Ovary (tissue), 7 donors: ENCODE measurements at regions not wholly inside any gene's neighbourhood (a gene's known extent, or its start where the extent isn't known, plus 50 kb on each side); places are given as distances from the start of the nearest gene placed in this dataset.
A peak's percentile ranks its signal among the peaks of the same experiment; 100 is the strongest.

Source experiments
- DNase-seq, 5 donors: peaks; one replicate each; pipeline ENCODE4 v3.0.0-alpha.2; 2019 to 2020
- H3K27ac ChIP-seq, 2 donors: fragments of 200-600 bp; one replicate each; pipeline versions ENCODE4 v1.5.1 to v1.8.0; 2019 to 2022
- H3K27me3 ChIP-seq: fragments of 200-600 bp; one replicate; pipeline ENCODE4 v1.8.0; 2022
- H3K36me3 ChIP-seq: fragments of 200-600 bp; sonication (generic); one replicate; pipeline ENCODE4 v1.5.1; 2019
- H3K4me1 ChIP-seq: one replicate; pipeline ENCODE4 v1.8.1; 2013; ENCODE audit warnings: mild to moderate bottlenecking, moderate library complexity; ENCODE audit not compliant: insufficient read depth
- H3K4me3 ChIP-seq: fragments of 200-600 bp; sonication (generic); one replicate; pipeline ENCODE4 v1.5.1; 2017
- H3K9me3 ChIP-seq, 2 donors: fragments of 200-600 bp in 1 of 2; sonication (generic) in 1 of 2; one replicate each; pipeline versions ENCODE4 v1.5.1 to v1.8.1; 2013 to 2019; ENCODE audit warnings: mild to moderate bottlenecking in 1 of 2, moderate library complexity in 1 of 2
- CTCF ChIP-seq, 3 donors: fragments of 450-650 bp in 2 of 3; fragments of 200-600 bp in 1 of 3; IDR thresholded peaks; one replicate each; pipeline versions ENCODE4 v1.5.1 to v1.8.0; 2016 to 2022; ENCODE audit warnings: antibody characterized with exemption in 3 of 3, mild to moderate bottlenecking in 1 of 3
- EP300 ChIP-seq: sonication (generic); formaldehyde crosslinking; IDR thresholded peaks from one replicate; pipeline ENCODE4 v1.6.1; 2017; ENCODE audit warnings: antibody characterized with exemption
- POLR2A ChIP-seq: fragments of 450-650 bp; IDR thresholded peaks from one replicate; pipeline ENCODE4 v1.6.1; 2017; ENCODE audit warnings: antibody characterized with exemption, mild to moderate bottlenecking, moderate library complexity
- WGBS, 3 donors: extraction: QIAGEN DNeasy Blood & Tissue Kit in 1 of 3; methylation state at CpG; one replicate each; pipeline versions ENCODE4 v1.1.5 to v1.1.7; 2013 to 2017; 5-methylcytosine and 5-hydroxymethylcytosine counted together
- intact Hi-C, 4 donors: fragments of 100-400 bp; cut with DNase I; formaldehyde crosslinking; loops; one replicate each; pipeline versions ENCODE4 v1.11.0 to v1.15.1; 2022 to 2023
- donor health status: DM: no; HTN: no; CAD: no; lungs with moderate emphysema.
- donor health status: DM: no; HTN: no; CAD: no.
- donor health status: Bipolar disorder and iron deficiency.
- donor health status: DM: no; HTN: no; CAD: no.
- donor health status: DM: yes; HTN: yes; CAD: no.

DNA sequence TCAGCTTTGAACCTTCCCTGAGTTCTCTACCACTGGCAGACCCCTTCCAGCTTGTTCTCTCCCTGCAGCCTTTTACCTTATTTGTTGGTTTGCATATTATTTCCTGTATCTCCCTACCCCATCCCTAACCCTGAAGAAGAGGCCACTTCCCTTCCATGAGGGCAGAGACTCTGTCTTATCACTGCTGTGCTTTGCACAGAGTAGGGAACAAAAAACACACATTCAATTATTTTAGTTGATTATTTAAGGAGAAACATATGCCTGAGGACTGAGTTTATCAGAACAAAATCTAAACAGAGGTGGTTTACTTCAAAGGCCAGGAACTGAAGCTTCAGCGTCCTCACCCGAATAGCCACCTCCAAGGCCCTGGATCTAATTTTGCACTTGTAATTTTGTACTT, 111.7 kb upstream of the RFLNA start:
- Histone ChIP-seq H3K27ac (no peak overlapping the region), H3K27me3 (no peaks in the 10 kb centered on the region), H3K4me3 (no peak overlapping the region), H3K9me3 (no peaks in the 10 kb centered on the region), H3K36me3 (no peaks in the 10 kb centered on the region), H3K4me1 (peaks cover 5% of the 10 kb centered on the region)
- no peak for TF ChIP-seq EP300
- TF ChIP-seq POLR2A = no peak
- TF ChIP-seq CTCF (IDR thresholded peaks at IDR 0.05) = no peak
- DNase-seq = no peak
- intact Hi-C loops = no loop called here
- WGBS, 3 donors = 69 to 91% (median 70%) methylated on average over 2 of the region's 2 CpGs

GRCh38 chr12:124184456-124184855, 110.4 kb upstream of the RFLNA start:
- intact Hi-C loops = no loop called here
- Histone ChIP-seq H3K27ac (no peak overlapping the region), H3K4me3 (no peak overlapping the region), H3K4me1 (peaks cover 11% of the 10 kb centered on the region), H3K36me3 (no peaks in the 10 kb centered on the region), H3K9me3 (no peaks in the 10 kb centered on the region), H3K27me3 (no peaks in the 10 kb centered on the region)
- TF ChIP-seq CTCF (IDR thresholded peaks at IDR 0.05) = no peak
- TF ChIP-seq POLR2A = no peak
- no peak for TF ChIP-seq EP300
- peak in 1 of 5 donors; percentile 7 for DNase-seq
- 92 to 94% (median 93%) methylated on average over 18 of the region's 18 CpGs for WGBS, 3 donors

GRCh38 chr12:124185971-124186686, 108.8 kb upstream of the RFLNA start:
- WGBS, 3 donors = 11 to 21% (median 16%) methylated on average over 15 of the region's 15 CpGs
- Histone ChIP-seq H3K4me3 (no peak overlapping the region), H3K27ac (peak overlapping the region; percentile 61 to 83), H3K27me3 (no peaks in the 10 kb centered on the region), H3K36me3 (no peaks in the 10 kb centered on the region), H3K4me1 (peaks cover 11% of the 10 kb centered on the region), H3K9me3 (no peaks in the 10 kb centered on the region)
- TF ChIP-seq CTCF (IDR thresholded peaks at IDR 0.05) (no peak), POLR2A (no peak), EP300 (no peak)
- intact Hi-C loops = no loop called here
- peak; percentile 21 to 68 (median 49) for DNase-seq

- WGBS, 3 donors = 43 to 46% (median 43%) methylated on average over 7 of the region's 7 CpGs
- intact Hi-C loops = no loop called here
- Histone ChIP-seq H3K9me3 (no peaks in the 10 kb centered on the region), H3K36me3 (no peaks in the 10 kb centered on the region), H3K27me3 (no peaks in the 10 kb centered on the region), H3K27ac (peak overlapping the region; percentile 8 to 51), H3K4me1 (peaks cover 11% of the 10 kb centered on the region), H3K4me3 (no peak overlapping the region)
- no peak for TF ChIP-seq POLR2A
- TF ChIP-seq EP300 = no peak
- no peak for TF ChIP-seq CTCF (IDR thresholded peaks at IDR 0.05)
- DNase-seq = peak in 1 of 5 donors; percentile 24
Measured at GRCh38 chr12:124188084-124188483, 106.8 kb upstream of the RFLNA start.
